ENCODE measurements at regions not wholly inside any gene's neighbourhood (a gene's known extent, or its start where the extent isn't known, plus 50 kb on each side); places are given as distances from the start of the nearest gene placed in this dataset.

DNA sequence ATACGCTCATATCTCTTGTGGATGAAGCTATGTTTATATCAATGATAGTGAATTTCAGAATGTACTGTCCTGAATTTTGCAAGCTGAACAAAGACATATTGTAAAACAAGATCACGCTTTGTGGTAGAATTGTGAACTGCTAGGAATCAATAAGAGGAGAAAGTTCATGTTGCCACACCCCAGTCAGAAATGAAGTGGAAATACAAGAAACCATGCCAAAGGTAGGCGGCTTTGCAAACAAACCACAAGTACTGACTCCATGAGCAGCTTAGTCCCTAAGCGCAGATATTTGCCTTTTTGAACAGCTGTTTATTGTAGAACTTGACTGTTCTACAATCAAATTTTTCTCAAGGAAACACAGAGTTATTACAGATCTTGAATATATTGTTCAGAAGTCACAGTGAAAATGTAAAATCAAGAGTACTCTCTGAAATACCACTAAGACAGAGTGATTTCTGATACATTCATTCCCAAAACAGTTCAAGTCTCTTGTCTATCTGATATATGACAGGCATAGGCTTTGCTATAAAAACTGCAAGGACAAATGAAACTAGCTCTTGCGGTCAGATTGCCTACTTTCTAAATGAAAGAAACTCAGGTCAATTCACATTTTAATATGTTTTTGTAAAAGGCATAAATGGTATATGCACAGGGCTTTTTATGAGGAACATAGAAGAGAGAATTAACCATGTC lies 120.9 kb upstream of the CDH19 start:
- no peak for DNase-seq

DNA sequence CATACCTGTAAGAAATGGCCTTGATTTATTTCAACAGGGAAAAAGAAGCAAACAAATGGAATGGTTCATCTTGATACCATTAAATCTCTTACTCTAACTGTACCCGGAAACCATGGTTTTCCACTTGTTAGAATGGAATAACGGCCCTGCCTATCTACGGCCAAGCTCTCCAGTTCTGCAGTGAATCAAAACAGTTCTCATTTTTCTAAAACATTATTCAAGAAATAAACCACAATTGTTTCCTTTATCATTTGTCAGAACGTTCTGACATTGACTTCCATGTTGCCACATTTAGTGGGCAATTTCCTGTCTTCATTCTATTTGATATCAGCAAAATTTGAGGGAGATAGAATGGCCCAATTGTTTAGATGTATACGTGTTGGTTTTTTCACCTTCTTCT lies 118.8 kb upstream of the CDH19 start:
- DNase-seq = no peak

DNA sequence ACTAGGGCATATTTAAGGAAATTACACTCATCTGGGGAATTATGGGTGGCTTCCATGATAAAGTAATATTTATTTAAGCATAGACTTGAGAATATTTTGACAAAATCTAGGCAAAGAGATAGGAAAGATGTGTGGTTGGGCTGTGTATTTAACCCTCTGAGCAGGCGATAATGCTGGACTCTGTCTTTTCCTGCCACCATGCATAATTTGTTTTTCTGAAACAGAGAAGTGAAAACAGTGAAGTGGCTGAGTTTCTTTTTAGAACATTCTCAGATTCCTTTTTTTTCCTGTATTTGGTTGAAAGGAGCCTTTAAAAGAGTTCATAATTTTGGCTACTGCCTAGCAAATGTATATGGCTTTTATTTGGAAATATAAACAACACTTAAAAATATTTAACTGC lies 104.8 kb upstream of the CDH19 start:
- DNase-seq = no peak

DNA sequence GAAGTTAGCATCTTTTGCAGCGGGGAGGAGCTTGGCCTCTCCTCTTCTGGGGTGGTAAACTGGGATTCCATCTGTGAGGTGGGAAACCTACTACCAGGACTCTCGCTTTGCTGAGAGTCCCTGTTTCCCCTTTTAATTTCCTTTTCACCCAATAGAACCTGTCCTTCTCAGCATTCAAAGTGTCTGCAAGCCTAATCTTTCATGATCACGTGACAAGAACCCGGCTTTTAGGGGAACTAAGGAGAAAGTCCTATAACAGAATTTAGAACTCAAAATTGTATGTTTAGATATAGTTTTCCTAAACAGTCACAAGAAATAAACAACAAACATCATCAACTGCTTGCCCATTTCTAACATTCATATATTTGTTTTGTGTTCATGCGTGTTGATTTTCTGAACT lies 103.6 kb upstream of the CDH19 start:
- DNase-seq = no peak

DNA sequence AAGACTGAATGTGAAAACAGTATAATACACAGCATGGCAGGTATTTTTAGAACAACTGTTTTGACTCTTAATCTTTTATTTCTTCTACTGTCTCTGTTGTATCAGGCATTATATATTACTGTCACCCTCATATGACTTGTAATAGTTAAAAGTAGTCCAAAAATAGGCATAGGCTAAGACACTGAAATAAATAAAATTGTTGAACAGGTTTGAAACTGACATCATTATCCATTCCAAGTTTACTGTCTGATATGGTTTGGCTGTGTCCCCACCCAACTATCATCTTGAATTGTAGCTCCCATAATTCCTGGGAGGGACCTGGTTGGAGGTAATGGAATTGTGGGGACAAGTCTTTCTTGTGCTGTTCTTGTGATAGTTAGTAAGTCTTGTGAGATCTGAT lies 91.4 kb upstream of the CDH19 start:
- no peak for DNase-seq

DNA sequence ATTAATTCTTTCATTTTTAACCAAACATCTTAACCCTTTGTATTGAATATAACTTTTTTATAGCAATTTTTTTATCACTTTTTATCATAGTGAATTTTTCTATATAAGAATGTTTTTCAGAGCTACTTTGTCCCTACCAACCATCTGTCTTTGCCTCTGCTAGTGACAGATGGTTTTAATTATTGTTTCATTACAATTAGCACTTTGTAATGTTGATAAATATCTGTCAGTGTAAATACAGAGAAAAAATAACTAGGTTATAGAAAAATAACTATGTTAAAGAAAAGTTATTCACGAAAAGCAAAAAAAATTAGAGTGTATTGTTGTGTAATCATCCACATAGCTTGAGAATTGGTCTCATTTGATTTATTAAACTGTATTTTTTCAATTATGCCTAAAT lies 91.0 kb upstream of the CDH19 start:
- no peak for DNase-seq

DNA sequence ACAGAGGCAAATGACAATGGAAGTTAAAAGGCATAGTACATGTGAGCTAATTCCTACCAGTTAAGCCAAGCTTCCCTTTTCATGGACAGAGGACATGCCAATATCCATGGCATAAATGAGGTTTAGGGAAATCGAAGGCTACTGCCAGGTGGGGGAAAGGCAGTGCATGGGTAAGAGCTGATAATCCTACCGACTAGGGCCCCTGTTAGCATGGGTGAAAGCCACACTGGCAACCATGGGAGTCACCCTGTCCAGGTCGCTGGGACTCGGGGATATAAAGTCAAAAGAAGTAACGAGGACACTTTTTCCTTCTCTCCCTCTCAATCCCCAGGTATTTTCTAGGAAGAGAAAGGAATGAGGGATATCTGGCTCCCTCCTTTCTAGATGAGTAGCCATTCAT lies 83.7 kb upstream of the CDH19 start:
- no peak for DNase-seq

DNA sequence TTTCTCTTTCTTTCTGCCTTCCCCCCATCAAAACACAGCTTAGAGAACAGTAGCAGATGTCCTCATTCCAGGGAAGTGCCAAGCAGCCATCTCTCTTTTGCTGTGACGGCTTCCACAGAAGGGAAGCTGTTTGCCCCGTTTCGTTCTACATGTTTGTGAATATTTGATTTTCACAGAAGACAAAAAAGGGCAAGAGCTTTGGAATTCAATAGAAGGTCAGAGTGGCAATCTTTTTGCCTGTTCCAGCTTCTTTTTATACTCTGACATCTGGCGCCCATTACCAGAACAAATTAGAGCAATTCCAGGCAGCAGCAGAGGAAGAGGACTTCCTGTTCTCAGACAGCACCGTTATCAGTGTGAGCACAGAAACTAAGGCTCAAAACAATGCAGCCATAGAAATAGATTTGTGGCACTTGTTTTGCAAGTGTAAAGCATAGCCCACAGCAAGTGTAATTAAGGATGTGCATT lies 79.0 kb upstream of the CDH19 start:
- DNase-seq = no peak

DNA sequence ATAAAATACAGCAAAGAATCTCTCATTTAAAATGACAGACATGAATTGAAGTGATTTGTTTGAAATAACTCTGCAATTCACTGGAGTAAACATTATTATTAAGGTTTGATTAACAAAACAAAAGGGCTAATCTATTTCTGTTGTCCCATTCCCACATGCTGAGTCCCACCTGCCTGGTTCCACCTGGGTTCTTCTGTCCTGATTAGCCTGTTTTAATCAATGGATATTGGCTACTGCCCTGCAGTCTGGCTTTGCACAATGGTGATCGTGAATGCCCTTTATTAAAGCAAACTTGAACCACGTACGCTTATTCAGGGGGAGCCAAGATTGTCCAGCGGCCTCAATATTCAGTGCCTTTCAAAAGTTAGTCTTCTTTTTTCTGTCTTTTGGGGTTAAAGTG lies 72.8 kb upstream of the CDH19 start:
- DNase-seq = no peak

DNA sequence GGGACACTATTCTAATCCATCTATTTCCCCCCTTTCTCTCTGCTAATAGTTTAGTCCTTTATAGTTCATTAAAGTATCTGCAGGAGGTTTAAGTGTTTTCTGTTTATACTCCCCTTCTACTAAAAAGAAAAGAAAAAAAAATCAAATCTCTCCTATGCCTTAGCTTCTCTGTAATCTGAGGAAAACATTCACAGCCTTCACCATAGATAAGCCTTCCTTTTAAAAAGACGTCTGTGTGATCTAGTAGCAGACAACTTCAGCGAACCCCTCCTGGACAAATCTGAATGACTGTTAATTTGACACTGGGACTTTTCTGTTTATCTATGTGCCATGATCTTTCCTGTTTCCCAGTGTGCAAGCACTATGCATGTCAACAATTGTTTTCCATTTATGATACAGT lies 70.4 kb upstream of the CDH19 start:
- DNase-seq = no peak

DNA sequence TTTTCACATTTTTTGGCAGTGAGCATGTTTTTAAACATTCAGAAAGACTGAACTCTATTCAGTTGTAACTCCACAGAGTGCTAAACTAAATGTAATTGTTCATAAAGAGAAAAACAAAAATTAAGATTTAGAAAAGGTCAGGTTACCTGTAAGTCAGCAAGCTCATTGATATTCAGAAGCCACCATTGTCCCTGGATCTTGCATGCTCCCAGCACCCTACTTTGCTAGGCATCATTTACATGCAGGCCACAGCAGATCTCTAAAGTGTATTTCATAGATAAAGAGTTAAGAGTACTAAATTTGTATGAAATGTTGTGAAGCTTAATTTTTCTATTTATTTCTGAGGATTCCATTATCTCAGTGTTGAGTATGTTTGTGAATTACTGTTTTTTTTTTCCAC lies 64.8 kb upstream of the CDH19 start:
- no peak for DNase-seq

DNA sequence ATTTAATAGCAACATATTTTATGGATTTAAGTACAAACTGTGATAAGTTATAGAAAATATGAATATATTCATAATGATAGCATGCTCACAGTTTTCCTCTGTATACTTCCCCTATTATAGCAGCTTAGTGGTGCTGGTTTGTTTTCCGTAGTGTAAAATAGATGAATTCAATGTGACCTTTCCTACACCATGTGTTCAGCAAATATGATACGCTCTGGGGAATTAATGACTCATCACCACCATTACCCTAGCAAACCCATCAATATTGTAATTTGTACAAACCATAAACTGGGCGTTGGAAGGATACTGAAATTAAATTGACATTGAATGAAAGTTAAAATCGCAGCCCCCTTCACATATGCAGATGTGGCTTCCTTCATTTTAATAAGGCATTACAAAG lies 58.7 kb upstream of the CDH19 start:
- no peak for DNase-seq

DNA sequence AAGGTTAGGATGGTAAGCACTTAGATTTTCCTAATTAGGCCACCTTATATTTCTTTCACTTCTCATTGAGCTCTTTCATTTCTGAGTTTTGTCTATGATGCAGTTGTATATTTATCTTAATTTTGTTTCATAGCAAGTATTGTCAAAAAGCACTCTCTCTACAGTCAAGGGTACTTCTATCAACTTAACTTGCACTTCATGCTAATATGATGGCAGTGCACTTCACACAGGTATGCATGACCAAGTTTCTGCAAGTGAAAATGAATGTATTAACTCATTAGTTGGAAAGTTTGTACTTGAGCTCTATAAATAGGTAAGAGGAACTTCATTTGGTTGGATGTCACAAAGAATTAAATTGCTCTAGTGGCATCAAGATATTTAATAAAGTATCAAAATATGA lies 51.5 kb upstream of the CDH19 start:
- DNase-seq = no peak

All from stimulated activated CD4-positive, alpha-beta T cell treated with anti-CD3 and anti-CD28 coated beads, Interleukin-2, amount 100 ng/mL, for 48 hours (primary cell).